DMS 273 (cell line): ENCODE measurements at regions not wholly inside any gene's neighbourhood (a gene's known extent, or its start where the extent isn't known, plus 50 kb on each side); places are given as distances from the start of the nearest gene placed in this dataset.
A peak's percentile ranks its signal among the peaks of the same experiment; 100 is the strongest.

Experiments used
- DNase-seq: peaks from one replicate; lab custom pipeline; 2025; ENCODE audit not compliant: unreplicated experiment; lab: John Stamatoyannopoulos, UW

- no peak for DNase-seq
Observed at GRCh38 chr3:21357241-21357640, 393.8 kb downstream of the ZNF385D start.

GRCh38 chr3:21356402-21356801 lies 394.6 kb downstream of the ZNF385D start:
- DNase-seq, result no peak

- no peak for DNase-seq
Observed at GRCh38 chr3:21345382-21345976, 405.5 kb downstream of the ZNF385D start.

GRCh38 chr3:21331857-21332256 lies 419.2 kb downstream of the ZNF385D start:
- DNase-seq, result peak; percentile 33

GRCh38 chr3:21331321-21331720 lies 419.7 kb downstream of the ZNF385D start:
- no peak for DNase-seq

GRCh38 chr3:21330293-21330692 lies 420.7 kb downstream of the ZNF385D start:
- DNase-seq, result peak; percentile 3

GRCh38 chr3:21328711-21329390 lies 422.2 kb downstream of the ZNF385D start:
- DNase-seq, result peak; percentile 75

GRCh38 chr3:21326704-21327475 lies 424.1 kb downstream of the ZNF385D start:
- DNase-seq, result no peak

- DNase-seq, result no peak
Observed at GRCh38 chr3:21314688-21315087, 436.3 kb downstream of the ZNF385D start.

- DNase-seq, result no peak
Observed at GRCh38 chr3:21310891-21311290, 440.1 kb downstream of the ZNF385D start.

GRCh38 chr3:21310161-21310560 lies 440.8 kb downstream of the ZNF385D start:
- no peak for DNase-seq

- no peak for DNase-seq
Observed at GRCh38 chr3:21297304-21297703, 453.7 kb downstream of the ZNF385D start.

- DNase-seq, result no peak
Observed at GRCh38 chr3:21294768-21295167, 456.2 kb downstream of the ZNF385D start.

GRCh38 chr3:21292971-21293370 lies 458.0 kb downstream of the ZNF385D start:
- DNase-seq, result no peak

GRCh38 chr3:21290557-21290956 lies 460.5 kb downstream of the ZNF385D start:
- DNase-seq, result peak; percentile 4

- DNase-seq, result no peak
Observed at GRCh38 chr3:21274079-21274571, 476.9 kb downstream of the ZNF385D start.

- DNase-seq, result no peak
Observed at GRCh38 chr3:21273259-21274025, 477.6 kb downstream of the ZNF385D start.

- DNase-seq, result no peak
Observed at GRCh38 chr3:21271606-21272016, 479.4 kb downstream of the ZNF385D start.

GRCh38 chr3:21269882-21270281 lies 481.1 kb downstream of the ZNF385D start:
- no peak for DNase-seq

GRCh38 chr3:21260507-21260906 lies 490.5 kb downstream of the ZNF385D start:
- no peak for DNase-seq

- peak; percentile 1 for DNase-seq
Observed at GRCh38 chr3:21259896-21260295, 491.1 kb downstream of the ZNF385D start.
